ENCODE measurements at regions not wholly inside any gene's neighbourhood (a gene's known extent, or its start where the extent isn't known, plus 50 kb on each side); places are given as distances from the start of the nearest gene placed in this dataset.
"Not testable (repeated sequence)": the region's sequence is repeated elsewhere in the genome, so short reads cannot be mapped to it uniquely, and the experiment has no call there.

DNA sequence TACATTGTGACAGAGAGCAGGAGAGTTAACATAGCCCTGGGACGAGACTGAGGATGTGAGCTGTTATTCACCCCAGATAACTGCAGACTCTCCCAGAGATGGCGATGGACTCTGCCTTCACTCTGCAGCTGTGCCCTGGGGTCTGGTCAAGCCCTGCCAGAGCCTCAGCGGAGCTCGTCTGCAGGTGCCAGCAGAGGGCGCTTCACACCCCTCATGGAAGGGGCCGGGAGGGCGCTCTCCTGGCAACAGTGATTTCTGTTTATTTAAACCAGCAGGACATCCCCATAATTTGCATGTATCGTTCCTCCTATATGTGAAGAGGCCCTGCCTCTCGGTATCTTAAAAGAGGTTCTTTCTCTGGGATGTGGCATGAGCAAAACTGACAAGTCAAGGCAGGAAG, 1329.8 kb downstream of the RPIA start:
- H3K4me3 ChIP-seq (ENCODE audit: low read depth, low read length); H3K9me3 ChIP-seq (ENCODE audit: control insufficient read depth, insufficient read depth, low read length); H3K27ac ChIP-seq (ENCODE audit: low read depth, low read length); H3K27me3 ChIP-seq (ENCODE audit: control insufficient read depth, insufficient read depth, low read length); H3K4me1 ChIP-seq (ENCODE audit: control insufficient read depth, insufficient read depth, low read length); H3K36me3 ChIP-seq (ENCODE audit: control insufficient read depth, insufficient read depth, low read length); H3K9ac ChIP-seq (ENCODE audit: low read depth, low read length): not testable (repeated sequence)

DNA sequence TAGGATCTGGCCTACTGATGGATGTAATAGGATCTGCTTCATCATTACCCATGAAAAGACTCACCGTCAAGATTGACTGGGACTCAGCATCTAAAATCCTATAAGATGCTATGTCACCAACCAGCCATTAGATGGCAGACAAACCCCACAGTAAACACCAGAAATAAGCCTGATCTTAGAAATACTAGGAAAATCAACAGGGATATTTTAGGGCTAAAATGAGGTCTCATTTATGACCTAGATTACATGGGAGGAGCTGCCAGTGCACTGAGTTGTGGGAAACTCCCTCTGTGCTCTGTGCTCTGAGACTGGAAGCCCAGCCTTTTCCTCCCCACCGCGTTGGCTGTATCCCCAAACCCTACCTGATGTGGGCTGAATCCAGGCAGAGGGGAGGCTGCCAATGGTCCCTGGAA, 1335.8 kb downstream of the RPIA start:
- H3K4me1 ChIP-seq (ENCODE audit: control insufficient read depth, insufficient read depth, low read length); H3K9me3 ChIP-seq (ENCODE audit: control insufficient read depth, insufficient read depth, low read length); H3K36me3 ChIP-seq (ENCODE audit: control insufficient read depth, insufficient read depth, low read length); H3K27ac ChIP-seq (ENCODE audit: low read depth, low read length); H3K9ac ChIP-seq (ENCODE audit: low read depth, low read length); H3K4me3 ChIP-seq (ENCODE audit: low read depth, low read length); H3K27me3 ChIP-seq (ENCODE audit: control insufficient read depth, insufficient read depth, low read length): not testable (repeated sequence)

DNA sequence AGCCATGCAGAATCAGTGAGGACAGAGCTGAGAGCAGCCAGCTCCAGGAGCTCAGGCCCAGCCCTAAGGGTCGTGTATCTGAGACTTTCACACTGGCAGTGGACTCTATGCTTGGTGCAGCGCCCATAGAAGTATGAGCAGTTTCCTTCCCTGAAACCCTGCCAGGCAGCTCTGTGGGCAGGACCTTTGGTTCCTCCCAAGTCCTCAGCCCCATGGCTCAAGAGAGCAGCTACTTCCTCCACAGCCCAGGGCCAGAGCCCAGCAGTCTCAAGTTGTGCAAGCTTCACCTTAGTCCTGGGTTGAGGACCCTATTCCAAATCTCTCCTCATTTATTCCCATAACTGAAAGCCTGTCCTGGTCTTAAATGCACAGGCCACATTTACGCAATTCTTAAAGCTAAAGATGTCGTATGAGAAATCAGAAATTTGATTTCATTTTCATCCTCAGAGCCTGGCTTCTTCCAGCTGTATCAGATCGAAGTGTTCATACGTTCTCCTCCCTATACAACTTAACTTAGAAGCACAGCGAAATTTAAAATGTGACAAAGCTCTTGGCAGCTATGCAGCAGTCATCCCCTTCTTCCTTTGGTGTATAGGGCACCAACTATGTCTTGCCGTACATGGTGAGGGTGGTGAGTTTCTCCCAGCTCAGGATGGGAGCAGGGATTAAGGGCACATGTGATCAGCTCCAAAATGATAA, 1337.1 kb downstream of the RPIA start:
- not testable (repeated sequence) for H3K4me3 ChIP-seq (ENCODE audit: low read depth, low read length); H3K9me3 ChIP-seq (ENCODE audit: control insufficient read depth, insufficient read depth, low read length); H3K36me3 ChIP-seq (ENCODE audit: control insufficient read depth, insufficient read depth, low read length); H3K27me3 ChIP-seq (ENCODE audit: control insufficient read depth, insufficient read depth, low read length); H3K9ac ChIP-seq (ENCODE audit: low read depth, low read length); H3K4me1 ChIP-seq (ENCODE audit: control insufficient read depth, insufficient read depth, low read length); H3K27ac ChIP-seq (ENCODE audit: low read depth, low read length)

DNA sequence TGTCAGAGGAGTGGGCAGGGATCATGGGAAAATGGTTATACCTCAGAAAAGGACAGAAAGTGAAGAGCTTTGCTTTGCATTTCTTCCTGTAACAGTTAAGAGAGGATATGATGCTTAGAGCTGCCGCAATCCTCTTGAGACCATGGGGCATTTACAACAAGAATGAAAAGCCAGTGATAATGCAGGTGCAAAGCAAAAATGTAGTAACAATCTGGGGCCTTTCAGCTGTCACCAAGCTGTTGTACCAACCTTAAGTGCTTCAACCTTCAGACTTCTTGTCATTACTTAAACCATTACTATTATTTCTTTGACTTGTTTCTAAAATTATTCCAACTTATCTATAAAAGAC, 1337.6 kb downstream of the RPIA start:
- H3K9ac ChIP-seq (ENCODE audit: low read depth, low read length); H3K27ac ChIP-seq (ENCODE audit: low read depth, low read length); H3K9me3 ChIP-seq (ENCODE audit: control insufficient read depth, insufficient read depth, low read length); H3K36me3 ChIP-seq (ENCODE audit: control insufficient read depth, insufficient read depth, low read length); H3K27me3 ChIP-seq (ENCODE audit: control insufficient read depth, insufficient read depth, low read length); H3K4me1 ChIP-seq (ENCODE audit: control insufficient read depth, insufficient read depth, low read length); H3K4me3 ChIP-seq (ENCODE audit: low read depth, low read length): not testable (repeated sequence)

DNA sequence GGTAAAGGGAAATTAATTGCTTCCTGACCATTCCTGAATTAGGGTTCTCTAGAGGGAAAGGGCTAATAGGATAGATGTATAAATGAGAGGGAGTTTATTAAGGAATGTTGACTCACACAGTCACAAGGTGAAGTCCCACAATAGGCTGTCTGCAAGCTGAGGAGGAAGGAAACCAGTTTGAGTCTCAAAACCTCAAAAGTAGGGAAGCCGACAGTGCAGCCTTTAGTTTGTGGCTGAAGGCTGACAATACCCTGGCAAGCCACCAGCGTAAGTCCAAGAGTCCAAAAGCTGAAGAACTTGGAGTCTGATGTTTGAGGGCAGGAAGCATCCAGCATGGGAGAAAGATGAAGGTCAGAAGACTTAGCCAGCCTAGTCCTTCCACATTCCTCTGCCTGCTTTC, 1340.8 kb downstream of the RPIA start:
- not testable (repeated sequence) for H3K27ac ChIP-seq (ENCODE audit: low read depth, low read length); H3K4me3 ChIP-seq (ENCODE audit: low read depth, low read length); H3K9me3 ChIP-seq (ENCODE audit: control insufficient read depth, insufficient read depth, low read length); H3K27me3 ChIP-seq (ENCODE audit: control insufficient read depth, insufficient read depth, low read length); H3K36me3 ChIP-seq (ENCODE audit: control insufficient read depth, insufficient read depth, low read length); H3K9ac ChIP-seq (ENCODE audit: low read depth, low read length); H3K4me1 ChIP-seq (ENCODE audit: control insufficient read depth, insufficient read depth, low read length)

DNA sequence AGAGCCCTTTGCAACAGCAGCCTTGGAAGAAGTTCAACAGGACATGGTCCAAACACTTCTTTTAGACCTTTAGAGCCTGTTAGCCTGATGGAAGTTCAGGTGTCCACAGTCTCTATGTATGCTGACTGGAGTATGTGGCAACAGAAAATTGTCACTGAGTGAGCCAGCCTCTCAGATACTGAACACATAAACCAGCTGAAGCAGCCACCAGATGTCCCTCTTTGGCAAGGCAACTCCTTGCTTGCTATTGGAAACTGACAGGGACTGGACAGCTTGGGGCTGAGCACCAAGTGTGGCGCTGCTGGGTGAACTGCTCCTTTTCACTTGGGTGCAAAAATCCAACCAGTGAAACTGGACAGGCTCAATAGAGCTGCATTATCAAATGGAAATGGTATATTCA, 1344.9 kb downstream of the RPIA start:
- H3K27me3 ChIP-seq (ENCODE audit: control insufficient read depth, insufficient read depth, low read length); H3K36me3 ChIP-seq (ENCODE audit: control insufficient read depth, insufficient read depth, low read length); H3K9ac ChIP-seq (ENCODE audit: low read depth, low read length); H3K9me3 ChIP-seq (ENCODE audit: control insufficient read depth, insufficient read depth, low read length); H3K27ac ChIP-seq (ENCODE audit: low read depth, low read length); H3K4me3 ChIP-seq (ENCODE audit: low read depth, low read length); H3K4me1 ChIP-seq (ENCODE audit: control insufficient read depth, insufficient read depth, low read length): not testable (repeated sequence)

DNA sequence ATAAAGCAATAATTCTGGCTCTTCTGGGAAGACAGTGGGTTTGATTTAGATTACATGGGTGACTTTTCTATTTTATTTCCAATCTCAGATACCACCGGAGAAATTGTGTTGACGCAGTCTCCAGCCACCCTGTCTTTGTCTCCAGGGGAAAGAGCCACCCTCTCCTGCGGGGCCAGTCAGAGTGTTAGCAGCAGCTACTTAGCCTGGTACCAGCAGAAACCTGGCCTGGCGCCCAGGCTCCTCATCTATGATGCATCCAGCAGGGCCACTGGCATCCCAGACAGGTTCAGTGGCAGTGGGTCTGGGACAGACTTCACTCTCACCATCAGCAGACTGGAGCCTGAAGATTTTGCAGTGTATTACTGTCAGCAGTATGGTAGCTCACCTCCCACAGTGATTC, 1347.6 kb downstream of the RPIA start:
- H3K27ac ChIP-seq (ENCODE audit: low read depth, low read length); H3K9ac ChIP-seq (ENCODE audit: low read depth, low read length); H3K9me3 ChIP-seq (ENCODE audit: control insufficient read depth, insufficient read depth, low read length); H3K36me3 ChIP-seq (ENCODE audit: control insufficient read depth, insufficient read depth, low read length); H3K4me3 ChIP-seq (ENCODE audit: low read depth, low read length); H3K4me1 ChIP-seq (ENCODE audit: control insufficient read depth, insufficient read depth, low read length); H3K27me3 ChIP-seq (ENCODE audit: control insufficient read depth, insufficient read depth, low read length): not testable (repeated sequence)

DNA sequence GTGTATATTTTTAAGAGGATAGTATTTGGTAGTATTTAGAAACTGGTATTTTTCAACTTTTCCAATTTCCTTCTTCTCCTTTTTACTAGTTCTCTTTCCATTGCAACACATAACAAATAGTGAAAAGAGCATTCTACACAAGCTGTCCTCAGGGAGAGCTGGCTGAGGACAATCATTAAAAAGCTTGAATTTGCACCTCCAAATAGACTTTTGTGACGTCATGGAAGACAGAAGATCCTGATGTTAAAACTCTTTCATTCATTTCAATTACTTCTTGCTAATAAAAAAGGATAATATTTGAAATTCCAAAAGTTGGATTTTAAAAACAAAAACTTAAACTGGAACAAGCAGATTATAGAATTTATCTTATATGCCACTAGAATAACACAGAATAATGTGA, 1356.3 kb downstream of the RPIA start:
- H3K4me3 ChIP-seq (ENCODE audit: low read depth, low read length); H3K36me3 ChIP-seq (ENCODE audit: control insufficient read depth, insufficient read depth, low read length); H3K9me3 ChIP-seq (ENCODE audit: control insufficient read depth, insufficient read depth, low read length); H3K27ac ChIP-seq (ENCODE audit: low read depth, low read length); H3K27me3 ChIP-seq (ENCODE audit: control insufficient read depth, insufficient read depth, low read length); H3K9ac ChIP-seq (ENCODE audit: low read depth, low read length); H3K4me1 ChIP-seq (ENCODE audit: control insufficient read depth, insufficient read depth, low read length): not testable (repeated sequence)

DNA sequence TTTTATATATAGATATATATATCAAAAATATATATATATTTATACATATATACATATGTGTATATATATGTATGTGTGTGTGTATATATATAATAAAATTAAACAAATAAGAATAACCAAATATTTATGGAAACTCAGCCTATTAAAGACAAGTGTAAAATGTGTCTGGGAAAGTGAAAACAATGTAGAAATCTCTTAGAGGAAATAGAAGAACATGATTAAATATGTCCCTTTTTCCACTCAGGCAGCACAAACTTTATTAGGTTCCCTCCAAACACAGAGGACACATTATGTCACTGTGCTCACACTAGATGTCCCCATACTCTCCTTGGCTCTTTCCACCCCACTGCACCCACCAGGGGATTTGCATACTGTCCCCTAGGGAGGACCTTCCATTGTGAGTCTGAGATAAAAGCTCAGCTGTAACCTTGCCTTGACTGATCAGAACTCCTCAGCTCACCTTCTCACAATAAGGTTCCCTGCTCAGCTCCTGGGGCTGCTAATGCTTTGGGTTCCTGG, 1360.7 kb downstream of the RPIA start:
- not testable (repeated sequence) for H3K27ac ChIP-seq (ENCODE audit: low read depth, low read length); H3K9me3 ChIP-seq (ENCODE audit: control insufficient read depth, insufficient read depth, low read length); H3K27me3 ChIP-seq (ENCODE audit: control insufficient read depth, insufficient read depth, low read length); H3K4me3 ChIP-seq (ENCODE audit: low read depth, low read length); H3K9ac ChIP-seq (ENCODE audit: low read depth, low read length); H3K4me1 ChIP-seq (ENCODE audit: control insufficient read depth, insufficient read depth, low read length); H3K36me3 ChIP-seq (ENCODE audit: control insufficient read depth, insufficient read depth, low read length)

DNA sequence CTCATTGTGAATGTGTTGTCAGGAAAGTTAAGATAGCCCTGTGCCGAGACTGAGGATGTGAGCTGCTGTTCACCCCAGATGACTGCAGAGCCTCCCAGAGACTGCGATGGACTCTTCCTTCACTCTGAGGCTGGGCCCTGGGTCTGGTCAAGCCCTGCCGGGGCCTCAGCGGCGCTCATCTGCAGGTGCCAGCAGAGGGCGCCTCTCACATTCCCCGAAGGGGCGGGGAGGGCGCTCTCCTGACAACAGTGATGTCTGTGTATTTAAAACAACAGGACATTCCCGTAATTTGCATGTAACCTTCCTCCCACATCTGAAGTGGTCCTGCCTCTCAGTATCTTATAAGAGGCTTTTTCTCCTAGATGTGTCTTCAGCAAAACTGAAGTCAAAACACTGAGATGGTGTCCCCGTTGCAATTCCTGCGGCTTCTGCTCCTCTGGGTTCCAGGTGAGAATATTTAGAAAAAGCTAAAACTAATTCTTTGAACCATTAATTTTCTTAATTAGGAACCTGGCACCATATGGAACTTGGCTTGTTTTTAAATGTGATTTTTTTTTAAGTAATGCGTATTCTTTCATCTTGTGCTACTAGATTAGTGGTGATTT, 1377.9 kb downstream of the RPIA start:
- Histone ChIP-seq H3K9me3 (ENCODE audit: control insufficient read depth, insufficient read depth, low read length) (peaks cover 38% of the 10 kb centered on the region), H3K36me3 (ENCODE audit: control insufficient read depth, insufficient read depth, low read length) (no peaks in the 10 kb centered on the region)

DNA sequence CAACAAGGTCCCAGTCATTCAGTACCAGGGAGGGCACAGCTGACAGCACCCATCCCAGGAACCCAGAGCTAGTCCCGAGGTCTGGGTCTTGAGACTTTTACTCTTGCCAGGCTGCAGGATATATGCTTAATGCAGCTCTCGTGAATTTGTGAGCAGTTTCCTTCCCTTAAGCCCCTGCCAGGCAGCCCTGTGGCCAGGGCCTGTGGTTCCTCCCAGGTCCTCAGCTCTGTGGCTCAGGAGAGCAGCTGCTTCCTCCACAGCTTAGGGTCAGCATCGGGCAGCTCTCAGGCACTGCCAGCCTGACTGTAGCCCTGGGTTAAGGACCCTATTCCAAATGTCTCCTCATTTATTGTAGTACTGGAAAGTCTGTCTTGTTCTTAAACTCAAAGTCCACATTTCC, 1384.8 kb downstream of the RPIA start:
- no peak overlapping the region for H3K27ac ChIP-seq (ENCODE audit: low read depth, low read length)
- H3K4me1 ChIP-seq (ENCODE audit: control insufficient read depth, insufficient read depth, low read length) = no peaks in the 10 kb centered on the region
- no peaks in the 10 kb centered on the region for H3K36me3 ChIP-seq (ENCODE audit: control insufficient read depth, insufficient read depth, low read length)
- H3K9me3 ChIP-seq (ENCODE audit: control insufficient read depth, insufficient read depth, low read length) = peaks cover 23% of the 10 kb centered on the region
- H3K4me3 ChIP-seq (ENCODE audit: low read depth, low read length) = no peak overlapping the region
- no peak overlapping the region for H3K9ac ChIP-seq (ENCODE audit: low read depth, low read length)
- no peaks in the 10 kb centered on the region for H3K27me3 ChIP-seq (ENCODE audit: control insufficient read depth, insufficient read depth, low read length)

More for the DNA sequence above, 1377.9 kb downstream of the RPIA start:
- Histone ChIP-seq H3K4me3 (ENCODE audit: low read depth, low read length) (no peak overlapping the region), H3K27me3 (ENCODE audit: control insufficient read depth, insufficient read depth, low read length) (no peaks in the 10 kb centered on the region), H3K9ac (ENCODE audit: low read depth, low read length) (no peak overlapping the region), H3K27ac (ENCODE audit: low read depth, low read length) (no peak overlapping the region), H3K4me1 (ENCODE audit: control insufficient read depth, insufficient read depth, low read length) (peaks cover 3% of the 10 kb centered on the region; the same call in 1 of the 2 replicates)

All from HUES48 (cell line).